IgD-negative memory B cell (primary cell): ENCODE measurements at regions not wholly inside any gene's neighbourhood (a gene's known extent, or its start where the extent isn't known, plus 50 kb on each side); places are given as distances from the start of the nearest gene placed in this dataset.

Experiments used
- H3K27ac Mint-ChIP-seq, 3 donors: one replicate each; pipeline ENCODE4 v1.8.0; 2020 to 2022; ENCODE audit warnings: mild to moderate bottlenecking in 3 of 3, mixed read lengths in 3 of 3, moderate library complexity in 1 of 3
- H3K27me3 Mint-ChIP-seq: one replicate; pipeline ENCODE4 v1.8.0; 2021; ENCODE audit warnings: mixed read lengths
- H3K36me3 Mint-ChIP-seq: one replicate; pipeline ENCODE4 v1.8.0; 2020; ENCODE audit warnings: mild to moderate bottlenecking, mixed read lengths
- H3K4me1 Mint-ChIP-seq, 3 donors: one replicate each; pipeline ENCODE4 v1.8.0; 2020 to 2022; ENCODE audit warnings: mixed read lengths in 3 of 3, mild to moderate bottlenecking in 1 of 3
- H3K4me3 Mint-ChIP-seq, 4 donors: one replicate each; pipeline ENCODE4 v1.8.0; 2020 to 2022; ENCODE audit warnings: mild to moderate bottlenecking in 4 of 4, mixed read lengths in 4 of 4, moderate library complexity in 3 of 4
- H3K9me3 Mint-ChIP-seq, 3 donors: one replicate each; pipeline ENCODE4 v1.8.0; 2020 to 2021; ENCODE audit warnings: mixed read lengths in 3 of 3, mild to moderate bottlenecking in 1 of 3

- no peaks in the 10 kb centered on the region for H3K4me1 Mint-ChIP-seq
- H3K27me3 Mint-ChIP-seq, result no peaks in the 10 kb centered on the region
- H3K9me3 Mint-ChIP-seq, result peaks cover 2 to 11% (median 3%) of the 10 kb centered on the region in 3 donors
- H3K4me3 Mint-ChIP-seq, result no peak overlapping the region
- no peaks in the 10 kb centered on the region for H3K36me3 Mint-ChIP-seq
- no peak overlapping the region for H3K27ac Mint-ChIP-seq
Measured at GRCh38 chr4:32417113-32417704, 1697.0 kb downstream of the PCDH7 start.

DNA sequence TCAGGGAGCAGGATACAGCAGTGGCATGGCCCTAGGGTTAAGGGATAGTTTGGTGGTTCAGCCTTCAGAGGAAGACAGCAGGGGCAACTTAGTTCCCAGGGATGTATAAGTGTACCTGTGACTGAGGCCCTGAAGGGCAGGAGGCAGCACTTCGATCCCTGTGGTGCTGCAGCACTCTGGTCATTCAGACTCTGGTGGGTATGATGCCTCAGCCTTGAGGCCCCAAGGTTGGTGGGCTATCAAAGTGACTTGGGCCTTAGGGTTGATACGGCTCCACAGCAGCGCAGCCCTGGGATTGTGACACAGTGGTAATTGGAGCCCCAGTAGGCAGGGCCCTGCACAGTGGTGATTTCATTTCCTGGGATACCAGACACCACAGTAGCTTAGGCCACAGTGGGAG, 1703.1 kb downstream of the PCDH7 start:
- Mint-ChIP-seq H3K27ac (no peak overlapping the region), H3K4me1 (no peaks in the 10 kb centered on the region), H3K36me3 (peaks cover 4% of the 10 kb centered on the region), H3K4me3 (no peak overlapping the region), H3K9me3 (peaks cover 2 to 24% (median 5%) of the 10 kb centered on the region in 3 donors), H3K27me3 (no peaks in the 10 kb centered on the region)

DNA sequence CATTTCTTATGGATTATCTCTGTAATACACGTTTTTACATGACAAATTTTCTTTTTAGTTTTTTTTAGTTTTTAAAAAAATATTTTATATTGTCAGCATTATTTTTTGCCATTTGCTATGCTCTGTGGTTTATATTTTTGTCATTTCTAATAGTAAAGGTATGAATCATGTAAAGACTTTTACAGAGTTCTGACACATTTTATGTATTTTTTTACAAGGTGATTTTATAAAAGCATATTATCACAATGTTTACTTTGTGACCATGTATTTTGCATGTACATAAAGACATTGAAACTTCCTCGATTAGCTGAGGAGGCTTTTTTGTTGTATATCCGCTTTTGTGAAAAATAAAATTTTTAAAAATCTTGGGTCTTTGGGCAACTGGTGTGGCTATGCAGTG, 1705.1 kb downstream of the PCDH7 start:
- Mint-ChIP-seq H3K4me3 (no peak overlapping the region), H3K4me1 (no peaks in the 10 kb centered on the region), H3K36me3 (peaks cover 4% of the 10 kb centered on the region), H3K9me3 (peaks cover 3 to 22% (median 4%) of the 10 kb centered on the region in 3 donors), H3K27ac (no peak overlapping the region), H3K27me3 (no peaks in the 10 kb centered on the region)

- Mint-ChIP-seq H3K27ac (no peak overlapping the region), H3K36me3 (peaks cover 1% of the 10 kb centered on the region), H3K4me1 (no peaks in the 10 kb centered on the region), H3K9me3 (peaks cover 4 to 17% (median 10%) of the 10 kb centered on the region in 3 donors), H3K27me3 (no peaks in the 10 kb centered on the region), H3K4me3 (no peak overlapping the region)
Measured at GRCh38 chr4:32427566-32427965, 1707.4 kb downstream of the PCDH7 start.

- no peaks in the 10 kb centered on the region for H3K36me3 Mint-ChIP-seq
- peaks cover 8 to 11% (median 9%) of the 10 kb centered on the region in 3 donors for H3K9me3 Mint-ChIP-seq
- H3K27ac Mint-ChIP-seq, result no peak overlapping the region
- no peaks in the 10 kb centered on the region for H3K27me3 Mint-ChIP-seq
- no peaks in the 10 kb centered on the region for H3K4me1 Mint-ChIP-seq
- H3K4me3 Mint-ChIP-seq, result no peak overlapping the region
Measured at GRCh38 chr4:32429151-32429550, 1709.0 kb downstream of the PCDH7 start.

GRCh38 chr4:32435308-32435707, 1715.1 kb downstream of the PCDH7 start:
- peaks cover 6 to 8% (median 6%) of the 10 kb centered on the region in 3 donors for H3K9me3 Mint-ChIP-seq
- no peaks in the 10 kb centered on the region for H3K27me3 Mint-ChIP-seq
- no peaks in the 10 kb centered on the region for H3K4me1 Mint-ChIP-seq
- no peak overlapping the region for H3K4me3 Mint-ChIP-seq
- H3K27ac Mint-ChIP-seq, result no peak overlapping the region
- no peaks in the 10 kb centered on the region for H3K36me3 Mint-ChIP-seq

- Mint-ChIP-seq H3K9me3 (peaks cover 5 to 8% (median 6%) of the 10 kb centered on the region in 3 donors), H3K27me3 (no peaks in the 10 kb centered on the region), H3K36me3 (no peaks in the 10 kb centered on the region), H3K4me1 (no peaks in the 10 kb centered on the region), H3K4me3 (no peak overlapping the region), H3K27ac (no peak overlapping the region)
Measured at GRCh38 chr4:32436816-32437215, 1716.6 kb downstream of the PCDH7 start.

- H3K4me1 Mint-ChIP-seq, result no peaks in the 10 kb centered on the region
- no peaks in the 10 kb centered on the region for H3K27me3 Mint-ChIP-seq
- H3K4me3 Mint-ChIP-seq, result no peak overlapping the region
- H3K27ac Mint-ChIP-seq, result no peak overlapping the region
- H3K36me3 Mint-ChIP-seq, result no peaks in the 10 kb centered on the region
- H3K9me3 Mint-ChIP-seq, result peaks cover 0 to 4% (median 1%) of the 10 kb centered on the region in 3 donors
Measured at GRCh38 chr4:32440391-32440790, 1720.2 kb downstream of the PCDH7 start.

DNA sequence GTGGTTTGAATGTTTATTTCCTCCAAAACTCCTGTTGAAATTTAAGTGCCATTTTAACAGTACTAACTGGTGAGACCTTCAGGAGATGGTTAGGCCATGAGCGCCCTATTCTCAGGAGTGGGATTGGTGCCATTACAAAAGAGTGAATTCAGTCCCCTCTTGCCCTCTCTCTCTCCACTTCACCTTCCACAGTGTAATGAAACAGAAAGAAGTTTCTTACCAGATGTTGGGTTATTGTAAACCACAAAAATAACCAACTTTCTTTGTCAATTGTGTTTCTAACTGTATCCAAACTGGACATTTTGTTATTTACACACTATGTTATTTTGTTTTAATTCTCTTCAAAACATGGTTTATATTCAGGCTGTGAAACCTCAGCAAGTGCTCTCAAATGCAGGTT, 1734.3 kb downstream of the PCDH7 start:
- H3K4me3 Mint-ChIP-seq, result no peak overlapping the region
- H3K27ac Mint-ChIP-seq, result no peak overlapping the region
- no peaks in the 10 kb centered on the region for H3K4me1 Mint-ChIP-seq
- H3K27me3 Mint-ChIP-seq, result no peaks in the 10 kb centered on the region
- H3K9me3 Mint-ChIP-seq, result peaks cover 0 to 16% (median 5%) of the 10 kb centered on the region in 3 donors
- H3K36me3 Mint-ChIP-seq, result no peaks in the 10 kb centered on the region

- Mint-ChIP-seq H3K27ac (no peak overlapping the region), H3K9me3 (peaks cover 0 to 15% (median 5%) of the 10 kb centered on the region in 3 donors), H3K36me3 (no peaks in the 10 kb centered on the region), H3K4me3 (no peak overlapping the region), H3K4me1 (no peaks in the 10 kb centered on the region), H3K27me3 (no peaks in the 10 kb centered on the region)
Measured at GRCh38 chr4:32455231-32455630, 1735.1 kb downstream of the PCDH7 start.

GRCh38 chr4:32460972-32461371, 1740.8 kb downstream of the PCDH7 start:
- Mint-ChIP-seq H3K27ac (no peak overlapping the region), H3K4me3 (no peak overlapping the region), H3K27me3 (no peaks in the 10 kb centered on the region), H3K4me1 (no peaks in the 10 kb centered on the region), H3K36me3 (no peaks in the 10 kb centered on the region), H3K9me3 (peaks cover 5 to 7% (median 5%) of the 10 kb centered on the region in 3 donors)

DNA sequence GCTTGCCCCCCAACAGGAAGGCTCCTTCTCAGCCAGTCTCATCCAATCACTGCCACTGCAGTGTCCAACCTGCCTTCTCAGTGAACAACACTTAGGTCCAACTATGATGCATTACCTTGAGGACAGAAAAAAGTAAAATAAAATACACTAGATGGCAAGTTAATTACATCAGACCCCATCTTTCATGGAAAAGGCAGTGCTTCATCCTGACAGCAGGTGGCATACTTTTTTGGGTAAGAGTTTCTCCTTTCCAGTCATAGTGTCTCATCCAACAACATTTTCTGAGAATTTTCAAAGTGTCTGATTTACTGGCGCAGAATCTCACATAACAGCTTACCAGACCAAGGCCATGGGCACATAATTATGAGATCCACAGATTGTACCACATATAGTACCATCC, 1742.8 kb downstream of the PCDH7 start:
- H3K27me3 Mint-ChIP-seq, result no peaks in the 10 kb centered on the region
- no peaks in the 10 kb centered on the region for H3K36me3 Mint-ChIP-seq
- H3K4me1 Mint-ChIP-seq, result no peaks in the 10 kb centered on the region
- H3K9me3 Mint-ChIP-seq, result peaks cover 0 to 5% (median 0%) of the 10 kb centered on the region in 3 donors
- no peak overlapping the region for H3K4me3 Mint-ChIP-seq
- no peak overlapping the region for H3K27ac Mint-ChIP-seq

DNA sequence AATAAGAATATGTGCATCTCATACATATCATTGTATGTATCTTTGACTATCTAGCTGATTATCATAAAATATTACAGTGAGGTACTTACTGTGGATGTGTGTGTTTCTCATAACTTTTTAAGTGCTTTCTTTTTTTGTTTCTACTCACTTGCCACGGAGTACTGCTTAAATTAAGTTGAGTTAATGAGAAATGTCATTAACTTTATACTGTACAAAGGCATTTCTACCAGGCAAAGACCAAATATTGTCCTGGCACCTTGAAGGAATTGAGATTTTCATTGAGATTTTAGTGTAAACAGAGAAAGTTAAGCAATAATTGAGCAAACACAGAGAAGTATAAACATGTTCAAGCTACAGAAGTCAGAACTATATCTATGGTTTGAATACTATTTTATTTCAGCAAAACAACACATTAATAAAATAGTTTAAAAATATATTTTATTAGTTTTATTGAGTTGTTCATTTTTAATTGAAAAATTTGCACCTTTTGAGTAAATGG, 1750.0 kb downstream of the PCDH7 start:
- Mint-ChIP-seq H3K36me3 (no peaks in the 10 kb centered on the region), H3K27me3 (no peaks in the 10 kb centered on the region), H3K9me3 (peaks cover 0 to 4% (median 0%) of the 10 kb centered on the region in 3 donors), H3K4me3 (no peak overlapping the region), H3K27ac (no peak overlapping the region), H3K4me1 (no peaks in the 10 kb centered on the region)

DNA sequence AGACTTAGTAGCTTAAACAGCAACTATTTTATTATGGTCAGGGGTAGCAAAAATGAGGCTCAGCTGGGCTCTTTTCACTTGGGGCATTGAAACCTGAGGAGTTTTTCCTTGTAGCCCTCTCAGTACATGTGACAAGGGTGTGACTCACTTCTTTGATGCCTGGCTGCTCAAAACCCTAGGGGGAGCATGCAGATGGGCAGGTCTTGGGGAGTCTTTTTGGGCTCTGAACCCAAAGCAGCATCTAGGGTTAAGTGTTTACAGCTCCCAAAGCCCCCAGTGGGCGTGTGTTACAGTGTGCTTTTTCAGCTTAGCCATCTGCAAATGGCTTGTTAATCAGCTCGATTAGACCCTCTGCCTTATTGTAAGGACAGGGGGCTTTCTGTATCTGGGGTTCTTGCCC, 1752.7 kb downstream of the PCDH7 start:
- no peak overlapping the region for H3K4me3 Mint-ChIP-seq
- peaks cover 0 to 12% (median 2%) of the 10 kb centered on the region in 3 donors for H3K9me3 Mint-ChIP-seq
- H3K36me3 Mint-ChIP-seq, result no peaks in the 10 kb centered on the region
- no peak overlapping the region for H3K27ac Mint-ChIP-seq
- no peaks in the 10 kb centered on the region for H3K27me3 Mint-ChIP-seq
- H3K4me1 Mint-ChIP-seq, result no peaks in the 10 kb centered on the region

- no peaks in the 10 kb centered on the region for H3K36me3 Mint-ChIP-seq
- H3K4me3 Mint-ChIP-seq, result no peak overlapping the region
- H3K4me1 Mint-ChIP-seq, result no peaks in the 10 kb centered on the region
- H3K27me3 Mint-ChIP-seq, result no peaks in the 10 kb centered on the region
- no peak overlapping the region for H3K27ac Mint-ChIP-seq
- H3K9me3 Mint-ChIP-seq, result peaks cover 0 to 12% (median 2%) of the 10 kb centered on the region in 3 donors
Measured at GRCh38 chr4:32475710-32476109, 1755.5 kb downstream of the PCDH7 start.

- no peaks in the 10 kb centered on the region for H3K36me3 Mint-ChIP-seq
- H3K27ac Mint-ChIP-seq, result no peak overlapping the region
- H3K9me3 Mint-ChIP-seq, result peaks cover 0 to 12% (median 2%) of the 10 kb centered on the region in 3 donors
- H3K4me3 Mint-ChIP-seq, result no peak overlapping the region
- H3K4me1 Mint-ChIP-seq, result no peaks in the 10 kb centered on the region
- no peaks in the 10 kb centered on the region for H3K27me3 Mint-ChIP-seq
Measured at GRCh38 chr4:32477518-32477917, 1757.3 kb downstream of the PCDH7 start.
